GM12874 (cell line): ENCODE measurements at regions not wholly inside any gene's neighbourhood (a gene's known extent, or its start where the extent isn't known, plus 50 kb on each side); places are given as distances from the start of the nearest gene placed in this dataset.

ENCODE experiments used
- TF ChIP-seq, protein P1 (sequence below): IDR thresholded peaks from 2 replicates; pipeline ENCODE4 v1.5.1; 2011; ENCODE audit warnings: low read depth, mild to moderate bottlenecking, control low read depth, low read length, moderate library complexity; ENCODE audit not compliant: insufficient read depth

GRCh38 chr2:66803726-66804125 is 368.8 kb downstream of the MEIS1 start:
- TF ChIP-seq, protein P1, sequence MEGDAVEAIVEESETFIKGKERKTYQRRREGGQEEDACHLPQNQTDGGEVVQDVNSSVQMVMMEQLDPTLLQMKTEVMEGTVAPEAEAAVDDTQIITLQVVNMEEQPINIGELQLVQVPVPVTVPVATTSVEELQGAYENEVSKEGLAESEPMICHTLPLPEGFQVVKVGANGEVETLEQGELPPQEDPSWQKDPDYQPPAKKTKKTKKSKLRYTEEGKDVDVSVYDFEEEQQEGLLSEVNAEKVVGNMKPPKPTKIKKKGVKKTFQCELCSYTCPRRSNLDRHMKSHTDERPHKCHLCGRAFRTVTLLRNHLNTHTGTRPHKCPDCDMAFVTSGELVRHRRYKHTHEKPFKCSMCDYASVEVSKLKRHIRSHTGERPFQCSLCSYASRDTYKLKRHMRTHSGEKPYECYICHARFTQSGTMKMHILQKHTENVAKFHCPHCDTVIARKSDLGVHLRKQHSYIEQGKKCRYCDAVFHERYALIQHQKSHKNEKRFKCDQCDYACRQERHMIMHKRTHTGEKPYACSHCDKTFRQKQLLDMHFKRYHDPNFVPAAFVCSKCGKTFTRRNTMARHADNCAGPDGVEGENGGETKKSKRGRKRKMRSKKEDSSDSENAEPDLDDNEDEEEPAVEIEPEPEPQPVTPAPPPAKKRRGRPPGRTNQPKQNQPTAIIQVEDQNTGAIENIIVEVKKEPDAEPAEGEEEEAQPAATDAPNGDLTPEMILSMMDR: no peak

DNA sequence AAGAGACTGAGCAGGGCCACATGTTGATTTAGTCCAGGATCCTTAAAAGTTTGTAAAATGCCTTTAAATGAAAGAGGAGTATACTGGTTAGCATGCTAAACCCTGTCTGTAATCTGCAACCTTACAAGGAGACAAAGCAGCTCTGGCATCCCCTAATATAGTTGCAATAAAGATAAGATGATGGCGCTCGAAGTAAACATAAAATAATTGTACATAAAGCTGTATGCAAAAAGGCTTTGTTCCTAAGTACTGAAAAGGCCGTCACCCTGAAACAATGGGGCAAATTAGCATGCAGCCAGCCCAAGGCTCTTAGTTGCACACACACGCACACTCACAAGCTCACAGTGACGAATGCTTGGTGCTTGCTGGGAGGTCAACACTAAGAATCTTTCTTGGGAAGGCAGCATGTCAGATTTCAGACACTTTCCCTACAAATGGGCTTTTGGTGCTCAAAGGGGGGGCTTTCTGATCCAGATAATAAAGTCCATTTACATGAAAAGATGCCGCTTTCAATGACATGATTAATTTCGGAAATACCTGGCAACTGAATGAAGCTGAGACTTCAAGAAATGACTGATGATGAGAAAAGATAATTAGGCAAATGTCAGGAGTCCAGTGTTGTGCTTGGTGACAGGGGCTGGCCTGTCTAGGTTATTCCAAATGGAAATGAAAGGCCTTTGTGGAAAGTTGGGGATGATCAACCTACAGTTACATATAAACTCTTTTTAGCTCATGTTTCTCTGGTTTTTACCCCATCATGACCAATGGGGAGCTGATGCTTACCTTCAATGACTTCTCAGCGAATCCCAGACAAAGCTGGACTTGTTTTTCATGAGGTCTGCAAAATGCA is 370.3 kb downstream of the MEIS1 start:
- TF ChIP-seq, protein P1: no peak

GRCh38 chr2:66805968-66806367 is 371.0 kb downstream of the MEIS1 start:
- TF ChIP-seq, protein P1: no peak

GRCh38 chr2:66813525-66813924 is 378.6 kb downstream of the MEIS1 start:
- TF ChIP-seq, protein P1: no peak

GRCh38 chr2:66813976-66814375 is 379.1 kb downstream of the MEIS1 start:
- TF ChIP-seq, protein P1: no peak

GRCh38 chr2:66814916-66815315 is 380.0 kb downstream of the MEIS1 start:
- TF ChIP-seq, protein P1: no peak

DNA sequence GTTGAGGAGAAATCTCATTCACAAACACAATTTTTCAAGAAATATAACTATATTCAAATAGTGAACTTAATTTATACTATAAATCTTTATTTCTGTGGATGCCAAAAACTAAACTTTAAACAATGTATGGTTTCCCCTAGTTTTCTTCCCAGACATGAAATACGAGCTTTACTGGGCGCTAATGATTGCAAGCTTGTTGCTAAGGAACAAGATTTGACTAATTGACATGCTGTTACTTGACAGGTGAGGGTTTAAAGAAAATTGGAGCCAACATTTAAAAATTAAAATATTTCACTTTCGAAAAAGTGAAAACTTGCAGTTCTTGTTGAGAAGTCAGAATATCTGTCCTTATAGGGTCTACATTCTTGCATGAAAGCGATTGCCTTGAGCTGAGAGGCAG is 381.0 kb downstream of the MEIS1 start:
- TF ChIP-seq, protein P1: no peak
